GM12865 (cell line): ENCODE measurements at regions not wholly inside any gene's neighbourhood (a gene's known extent, or its start where the extent isn't known, plus 50 kb on each side); places are given as distances from the start of the nearest gene placed in this dataset.

Source experiments
- DNase-seq: peaks from one replicate; pipeline ENCODE4 v3.0.0; 2010; ENCODE audit warnings: low read depth
- H3K4me3 ChIP-seq: 2 replicates; pipeline ENCODE4 v1.5.1; 2011; ENCODE audit warnings: mild to moderate bottlenecking, low read depth, low read length, control low read depth
- TF ChIP-seq, protein P1 (sequence below): IDR thresholded peaks from 2 replicates; pipeline ENCODE4 v1.5.1; 2011; ENCODE audit warnings: low read length, control low read depth, low read depth, inconsistent platforms; ENCODE audit not compliant: insufficient read depth; ENCODE audit errors: missing control alignments

GRCh38 chr9:23153058-23153457 lies 673.0 kb downstream of the ELAVL2 start:
- no peak overlapping the region for H3K4me3 ChIP-seq
- TF ChIP-seq, protein P1, sequence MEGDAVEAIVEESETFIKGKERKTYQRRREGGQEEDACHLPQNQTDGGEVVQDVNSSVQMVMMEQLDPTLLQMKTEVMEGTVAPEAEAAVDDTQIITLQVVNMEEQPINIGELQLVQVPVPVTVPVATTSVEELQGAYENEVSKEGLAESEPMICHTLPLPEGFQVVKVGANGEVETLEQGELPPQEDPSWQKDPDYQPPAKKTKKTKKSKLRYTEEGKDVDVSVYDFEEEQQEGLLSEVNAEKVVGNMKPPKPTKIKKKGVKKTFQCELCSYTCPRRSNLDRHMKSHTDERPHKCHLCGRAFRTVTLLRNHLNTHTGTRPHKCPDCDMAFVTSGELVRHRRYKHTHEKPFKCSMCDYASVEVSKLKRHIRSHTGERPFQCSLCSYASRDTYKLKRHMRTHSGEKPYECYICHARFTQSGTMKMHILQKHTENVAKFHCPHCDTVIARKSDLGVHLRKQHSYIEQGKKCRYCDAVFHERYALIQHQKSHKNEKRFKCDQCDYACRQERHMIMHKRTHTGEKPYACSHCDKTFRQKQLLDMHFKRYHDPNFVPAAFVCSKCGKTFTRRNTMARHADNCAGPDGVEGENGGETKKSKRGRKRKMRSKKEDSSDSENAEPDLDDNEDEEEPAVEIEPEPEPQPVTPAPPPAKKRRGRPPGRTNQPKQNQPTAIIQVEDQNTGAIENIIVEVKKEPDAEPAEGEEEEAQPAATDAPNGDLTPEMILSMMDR, result peak; percentile 23
- peak; percentile 2 for DNase-seq

- no peak for DNase-seq
- H3K4me3 ChIP-seq, result no peak overlapping the region
- TF ChIP-seq, protein P1, result no peak
Measured at GRCh38 chr9:23160491-23160890, 665.5 kb downstream of the ELAVL2 start.

- H3K4me3 ChIP-seq, result no peak overlapping the region
- TF ChIP-seq, protein P1, result no peak
- no peak for DNase-seq
Measured at GRCh38 chr9:23160952-23161469, 665.0 kb downstream of the ELAVL2 start.

DNA sequence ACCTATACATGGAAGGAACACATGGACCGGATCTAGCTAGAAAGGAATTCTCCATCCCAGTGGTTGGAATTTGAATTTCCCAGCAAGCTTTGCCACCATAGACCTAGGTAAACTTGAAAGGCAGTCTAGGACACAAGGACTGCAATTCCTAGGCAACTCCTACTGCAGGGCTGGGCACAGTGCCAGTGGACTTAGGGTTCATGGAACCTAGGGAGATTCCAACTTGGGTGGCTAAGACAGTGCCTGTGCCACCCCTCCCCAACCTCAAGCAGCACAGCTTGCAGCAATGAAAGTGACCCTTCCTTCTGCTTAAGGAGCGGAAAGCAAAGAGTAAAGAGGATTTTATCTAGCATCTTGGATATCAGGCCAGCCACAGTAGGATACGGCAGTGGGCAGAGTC lies 663.3 kb downstream of the ELAVL2 start:
- TF ChIP-seq, protein P1, result no peak
- no peak overlapping the region for H3K4me3 ChIP-seq

GRCh38 chr9:23171479-23171878 lies 654.6 kb downstream of the ELAVL2 start:
- no peak for DNase-seq
- no peak overlapping the region for H3K4me3 ChIP-seq
- TF ChIP-seq, protein P1, result no peak

More for the DNA sequence above, 663.3 kb downstream of the ELAVL2 start:
- DNase-seq, result no peak

- no peak for DNase-seq
- TF ChIP-seq, protein P1, result no peak
- no peak overlapping the region for H3K4me3 ChIP-seq
Measured at GRCh38 chr9:23172206-23172605, 653.8 kb downstream of the ELAVL2 start.

- no peak for DNase-seq
- no peak overlapping the region for H3K4me3 ChIP-seq
- TF ChIP-seq, protein P1, result no peak
Measured at GRCh38 chr9:23172979-23173637, 652.9 kb downstream of the ELAVL2 start.
